ENCODE measurements at regions not wholly inside any gene's neighbourhood (a gene's known extent, or its start where the extent isn't known, plus 50 kb on each side); places are given as distances from the start of the nearest gene placed in this dataset.

DNA sequence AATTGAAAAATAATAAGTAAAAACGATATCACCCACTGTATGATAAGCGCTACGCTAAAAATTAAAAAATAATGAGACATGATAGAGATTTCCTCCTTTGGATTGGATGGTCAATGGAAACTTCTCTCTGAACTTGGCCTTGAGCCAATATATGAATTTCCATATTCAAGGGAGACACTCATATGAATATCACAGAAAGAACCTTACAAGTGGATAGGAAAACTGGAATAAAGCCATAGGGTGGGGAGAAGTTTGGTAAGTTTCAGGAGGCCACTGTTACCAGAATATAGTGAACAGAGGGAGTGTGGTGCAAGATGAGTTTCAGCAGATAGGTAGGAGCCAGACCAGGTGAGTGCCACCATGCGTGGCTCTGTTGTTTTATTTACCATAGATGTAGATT, 147.2 kb downstream of the SEM1 start:
- DNase-seq (ENCODE audit: low read depth) (no peak), FAIRE-seq (no peak)
- H3K4me1 Mint-ChIP-seq (ENCODE audit: low read depth, unreplicated experiment): no peaks in the 10 kb centered on the region
- H3K27me3 Mint-ChIP-seq (ENCODE audit: low read depth, unreplicated experiment): no peaks in the 10 kb centered on the region
- no peaks in the 10 kb centered on the region for H4K20me1 ChIP-seq (ENCODE audit: insufficient read depth, low read length)
- no peak overlapping the region for H3K4me3 ChIP-seq (ENCODE audit: insufficient read depth, low read depth, low read length)
- no peaks in the 10 kb centered on the region for H3K36me3 Mint-ChIP-seq (ENCODE audit: low read depth, unreplicated experiment)
- no peaks in the 10 kb centered on the region for H3K27me3 ChIP-seq (ENCODE audit: insufficient read depth, low read length)
- no peak overlapping the region for H3K4me3 Mint-ChIP-seq (ENCODE audit: unreplicated experiment)
- H3K27ac ChIP-seq (ENCODE audit: low read depth, low read length): no peak overlapping the region
- H3K4me2 ChIP-seq (ENCODE audit: low read length): no peak overlapping the region
- H3K4me1 ChIP-seq (ENCODE audit: insufficient read depth, low read length): no peaks in the 10 kb centered on the region
- no peaks in the 10 kb centered on the region for H3K9me3 Mint-ChIP-seq (ENCODE audit: unreplicated experiment)
- TF ChIP-seq, protein P1, sequence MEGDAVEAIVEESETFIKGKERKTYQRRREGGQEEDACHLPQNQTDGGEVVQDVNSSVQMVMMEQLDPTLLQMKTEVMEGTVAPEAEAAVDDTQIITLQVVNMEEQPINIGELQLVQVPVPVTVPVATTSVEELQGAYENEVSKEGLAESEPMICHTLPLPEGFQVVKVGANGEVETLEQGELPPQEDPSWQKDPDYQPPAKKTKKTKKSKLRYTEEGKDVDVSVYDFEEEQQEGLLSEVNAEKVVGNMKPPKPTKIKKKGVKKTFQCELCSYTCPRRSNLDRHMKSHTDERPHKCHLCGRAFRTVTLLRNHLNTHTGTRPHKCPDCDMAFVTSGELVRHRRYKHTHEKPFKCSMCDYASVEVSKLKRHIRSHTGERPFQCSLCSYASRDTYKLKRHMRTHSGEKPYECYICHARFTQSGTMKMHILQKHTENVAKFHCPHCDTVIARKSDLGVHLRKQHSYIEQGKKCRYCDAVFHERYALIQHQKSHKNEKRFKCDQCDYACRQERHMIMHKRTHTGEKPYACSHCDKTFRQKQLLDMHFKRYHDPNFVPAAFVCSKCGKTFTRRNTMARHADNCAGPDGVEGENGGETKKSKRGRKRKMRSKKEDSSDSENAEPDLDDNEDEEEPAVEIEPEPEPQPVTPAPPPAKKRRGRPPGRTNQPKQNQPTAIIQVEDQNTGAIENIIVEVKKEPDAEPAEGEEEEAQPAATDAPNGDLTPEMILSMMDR (IDR thresholded peaks at IDR 0.05; ENCODE audit: insufficient read depth, low read depth, low read length): no peak
- no peak for TF ChIP-seq EZH2 (IDR thresholded peaks at IDR 0.05; ENCODE audit: insufficient read depth, low read length)
- H3K9me3 ChIP-seq (ENCODE audit: insufficient read depth, low read depth, low read length): no peaks in the 10 kb centered on the region
- H3K79me2 ChIP-seq (ENCODE audit: insufficient read depth, low read length): no peaks in the 10 kb centered on the region
- no peak overlapping the region for H3K27ac Mint-ChIP-seq (ENCODE audit: unreplicated experiment)
- H3K9ac ChIP-seq (ENCODE audit: low read length): no peak overlapping the region
- H2AFZ ChIP-seq (ENCODE audit: low read depth, low read length): no peak overlapping the region
- no peaks in the 10 kb centered on the region for H3K36me3 ChIP-seq (ENCODE audit: insufficient read depth, low read length)

DNA sequence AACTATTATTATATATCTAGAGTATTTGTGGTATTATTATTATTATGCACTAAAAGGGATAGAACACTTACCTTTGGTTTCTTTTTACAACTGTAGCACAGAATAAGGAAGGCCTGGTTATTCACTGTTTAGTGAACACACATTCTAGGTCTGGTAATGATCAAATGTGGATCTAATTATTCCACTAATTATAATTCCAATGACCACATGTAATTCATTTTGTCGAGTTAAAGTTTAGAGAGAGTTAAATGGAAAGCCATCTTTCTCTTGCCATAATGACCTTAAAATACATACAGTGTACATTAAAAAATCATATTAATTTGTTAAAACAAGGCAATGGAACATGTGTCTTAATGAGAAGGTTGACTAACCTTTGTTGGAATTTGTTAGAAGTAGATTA, 147.8 kb downstream of the SEM1 start:
- Mint-ChIP-seq H3K4me3 (ENCODE audit: unreplicated experiment) (no peak overlapping the region), H3K9me3 (ENCODE audit: unreplicated experiment) (no peaks in the 10 kb centered on the region), H3K27me3 (ENCODE audit: low read depth, unreplicated experiment) (no peaks in the 10 kb centered on the region), H3K4me1 (ENCODE audit: low read depth, unreplicated experiment) (no peaks in the 10 kb centered on the region), H3K27ac (ENCODE audit: unreplicated experiment) (no peak overlapping the region), H3K36me3 (ENCODE audit: low read depth, unreplicated experiment) (no peaks in the 10 kb centered on the region)
- Histone ChIP-seq H3K4me1 (ENCODE audit: insufficient read depth, low read length) (no peaks in the 10 kb centered on the region), H2AFZ (ENCODE audit: low read depth, low read length) (no peak overlapping the region), H3K9me3 (ENCODE audit: insufficient read depth, low read depth, low read length) (no peaks in the 10 kb centered on the region), H3K4me3 (ENCODE audit: insufficient read depth, low read depth, low read length) (no peak overlapping the region), H4K20me1 (ENCODE audit: insufficient read depth, low read length) (no peaks in the 10 kb centered on the region), H3K9ac (ENCODE audit: low read length) (no peak overlapping the region), H3K79me2 (ENCODE audit: insufficient read depth, low read length) (no peaks in the 10 kb centered on the region), H3K36me3 (ENCODE audit: insufficient read depth, low read length) (no peaks in the 10 kb centered on the region), H3K27ac (ENCODE audit: low read depth, low read length) (no peak overlapping the region), H3K4me2 (ENCODE audit: low read length) (no peak overlapping the region), H3K27me3 (ENCODE audit: insufficient read depth, low read length) (no peaks in the 10 kb centered on the region)
- FAIRE-seq (no peak), DNase-seq (ENCODE audit: low read depth) (no peak)
- no peak for TF ChIP-seq EZH2 (IDR thresholded peaks at IDR 0.05; ENCODE audit: insufficient read depth, low read length)
- TF ChIP-seq, protein P1 (IDR thresholded peaks at IDR 0.05; ENCODE audit: insufficient read depth, low read depth, low read length): no peak

DNA sequence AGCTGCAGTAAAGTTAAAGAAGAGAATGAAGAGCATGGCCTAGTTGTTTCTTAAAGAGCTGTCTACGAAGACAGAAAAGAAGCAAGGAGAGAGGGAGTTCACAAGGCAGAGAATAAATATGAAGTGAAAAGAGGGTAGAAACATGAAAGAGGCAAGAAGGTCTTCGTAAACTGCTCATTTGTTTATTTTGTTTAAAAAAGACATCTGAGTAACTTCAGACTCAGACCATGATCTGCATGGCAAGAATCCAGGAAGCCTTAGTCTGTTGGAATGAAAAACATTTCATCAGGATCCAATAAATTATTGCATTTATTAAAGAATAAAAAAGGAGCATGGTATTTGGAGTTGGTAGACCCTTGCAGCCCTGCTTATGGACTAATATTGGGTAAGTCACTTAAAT, 151.1 kb downstream of the SEM1 start:
- H3K36me3 Mint-ChIP-seq (ENCODE audit: low read depth, unreplicated experiment): no peaks in the 10 kb centered on the region
- FAIRE-seq: no peak
- H3K9me3 Mint-ChIP-seq (ENCODE audit: unreplicated experiment): no peaks in the 10 kb centered on the region
- TF ChIP-seq, protein P1 (IDR thresholded peaks at IDR 0.05; ENCODE audit: insufficient read depth, low read depth, low read length): no peak
- no peak for TF ChIP-seq EZH2 (IDR thresholded peaks at IDR 0.05; ENCODE audit: insufficient read depth, low read length)
- no peak overlapping the region for H3K27ac Mint-ChIP-seq (ENCODE audit: unreplicated experiment)
- H3K27me3 ChIP-seq (ENCODE audit: insufficient read depth, low read length): no peaks in the 10 kb centered on the region
- H3K4me3 Mint-ChIP-seq (ENCODE audit: unreplicated experiment): no peak overlapping the region
- H3K27me3 Mint-ChIP-seq (ENCODE audit: low read depth, unreplicated experiment): no peaks in the 10 kb centered on the region
- no peak overlapping the region for H2AFZ ChIP-seq (ENCODE audit: low read depth, low read length)
- H3K79me2 ChIP-seq (ENCODE audit: insufficient read depth, low read length): no peaks in the 10 kb centered on the region
- no peaks in the 10 kb centered on the region for H3K4me1 ChIP-seq (ENCODE audit: insufficient read depth, low read length)
- H3K36me3 ChIP-seq (ENCODE audit: insufficient read depth, low read length): no peaks in the 10 kb centered on the region
- no peaks in the 10 kb centered on the region for H4K20me1 ChIP-seq (ENCODE audit: insufficient read depth, low read length)
- H3K4me1 Mint-ChIP-seq (ENCODE audit: low read depth, unreplicated experiment): no peaks in the 10 kb centered on the region
- H3K4me2 ChIP-seq (ENCODE audit: low read length): no peak overlapping the region
- no peak for DNase-seq (ENCODE audit: low read depth)
- no peaks in the 10 kb centered on the region for H3K9me3 ChIP-seq (ENCODE audit: insufficient read depth, low read depth, low read length)
- no peak overlapping the region for H3K9ac ChIP-seq (ENCODE audit: low read length)
- no peak overlapping the region for H3K27ac ChIP-seq (ENCODE audit: low read depth, low read length)
- H3K4me3 ChIP-seq (ENCODE audit: insufficient read depth, low read depth, low read length): no peak overlapping the region

Measured in astrocyte (in vitro differentiated cells and primary cell).